ENCODE measurements at regions not wholly inside any gene's neighbourhood (a gene's known extent, or its start where the extent isn't known, plus 50 kb on each side); places are given as distances from the start of the nearest gene placed in this dataset.
"Not testable (repeated sequence)": the region's sequence is repeated elsewhere in the genome, so short reads cannot be mapped to it uniquely, and the experiment has no call there.

DNA sequence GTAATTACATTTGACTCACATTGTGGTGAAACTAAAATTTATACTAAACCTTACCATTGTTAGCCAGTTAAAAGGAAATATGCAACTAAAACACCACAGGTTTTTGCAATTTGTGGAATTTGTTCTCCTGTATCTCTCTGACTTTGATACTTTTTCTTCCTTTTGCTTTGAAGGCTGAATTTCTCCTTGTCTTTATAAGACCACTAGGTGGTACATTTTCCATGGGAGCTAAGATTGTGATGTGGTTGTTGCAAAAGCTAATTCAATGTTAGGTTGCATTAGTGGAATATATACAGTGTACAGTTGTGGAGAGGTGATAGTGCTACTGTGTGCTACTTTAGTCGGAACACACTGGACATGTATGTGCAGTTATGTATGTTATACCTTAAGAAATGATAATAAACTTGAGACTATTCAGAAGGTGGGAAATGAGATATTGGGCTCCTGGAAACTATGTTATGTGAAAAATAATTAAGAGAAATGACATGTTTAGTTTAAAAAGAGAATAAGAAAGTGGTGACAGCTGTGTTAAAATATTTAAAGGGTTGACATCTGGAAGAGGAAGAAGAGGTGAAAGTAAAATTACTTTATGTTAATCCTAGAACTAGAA lies 70.3 kb downstream of the ARL9 start:
- peak in 9 of 11 donors; percentile 4 to 20 (median 15) for DNase-seq (ENCODE audit: extremely low read depth in 1 of 11, low read depth in 9 of 11, low spot score in 4 of 11)

GRCh38 chr4:56592417-56592816 lies 86.8 kb downstream of the ARL9 start:
- not testable (repeated sequence) for DNase-seq (ENCODE audit: extremely low read depth in 1 of 11, low read depth in 9 of 11, low spot score in 4 of 11)
